ENCODE measurements at regions not wholly inside any gene's neighbourhood (a gene's known extent, or its start where the extent isn't known, plus 50 kb on each side); places are given as distances from the start of the nearest gene placed in this dataset.

- TF ChIP-seq CTCF (IDR thresholded peaks at IDR 0.05; ENCODE audit: poor library complexity) (no peak), EZH2 (IDR thresholded peaks at IDR 0.05; ENCODE audit: borderline replicate concordance) (no peak)
These were observed 169.2 kb upstream of the RPS6KA3 start for GRCh38 chrX:20435913-20436312.

All from hepatocyte (in vitro differentiated cells).